ENCODE measurements at regions not wholly inside any gene's neighbourhood (a gene's known extent, or its start where the extent isn't known, plus 50 kb on each side); places are given as distances from the start of the nearest gene placed in this dataset.

GRCh38 chr10:6840766-6841165, 260.7 kb upstream of the PRKCQ start:
- TF ChIP-seq EZH2 (IDR thresholded peaks at IDR 0.05; ENCODE audit: insufficient read depth, poor library complexity, severe bottlenecking), result no peak
- TF ChIP-seq EZH2phosphoT487 (IDR thresholded peaks at IDR 0.05; ENCODE audit: insufficient read depth, low read depth), result no peak
